Stimulated activated CD4-positive, alpha-beta T cell treated with anti-CD3 and anti-CD28 coated beads, Interleukin-1b, Interleukin-23, amount 100 ng/mL, for 1 hour (primary cell): ENCODE measurements at regions not wholly inside any gene's neighbourhood (a gene's known extent, or its start where the extent isn't known, plus 50 kb on each side); places are given as distances from the start of the nearest gene placed in this dataset.

Experiments used
- DNase-seq, 2 donors: peaks; one replicate each; pipeline ENCODE4 v3.0.0-alpha.2; 2020; ENCODE audit warnings: low read depth in 2 of 2

DNA sequence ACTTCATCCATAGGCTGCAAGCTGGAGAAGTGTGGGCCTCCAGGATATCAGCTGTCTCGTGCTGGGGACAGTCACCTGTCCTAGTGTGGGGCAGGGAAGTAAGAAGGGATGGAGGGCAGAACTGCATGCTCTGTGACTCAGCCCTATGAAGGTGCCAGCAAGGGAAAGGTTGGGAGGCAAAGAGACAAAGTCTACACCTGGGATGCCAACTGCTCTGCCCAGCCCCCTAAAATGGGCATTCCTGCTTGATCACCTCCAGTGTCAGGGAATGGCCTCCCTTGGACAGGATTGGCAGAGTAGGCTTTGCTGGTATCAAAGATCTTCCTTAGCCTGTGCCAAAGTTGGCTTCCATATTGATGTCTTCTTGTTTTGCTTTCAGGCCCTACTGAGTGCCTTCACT is 335.0 kb downstream of the BCL11B start:
- no peak for DNase-seq

GRCh38 chr14:98937712-98938505 is 334.1 kb downstream of the BCL11B start:
- no peak for DNase-seq

DNA sequence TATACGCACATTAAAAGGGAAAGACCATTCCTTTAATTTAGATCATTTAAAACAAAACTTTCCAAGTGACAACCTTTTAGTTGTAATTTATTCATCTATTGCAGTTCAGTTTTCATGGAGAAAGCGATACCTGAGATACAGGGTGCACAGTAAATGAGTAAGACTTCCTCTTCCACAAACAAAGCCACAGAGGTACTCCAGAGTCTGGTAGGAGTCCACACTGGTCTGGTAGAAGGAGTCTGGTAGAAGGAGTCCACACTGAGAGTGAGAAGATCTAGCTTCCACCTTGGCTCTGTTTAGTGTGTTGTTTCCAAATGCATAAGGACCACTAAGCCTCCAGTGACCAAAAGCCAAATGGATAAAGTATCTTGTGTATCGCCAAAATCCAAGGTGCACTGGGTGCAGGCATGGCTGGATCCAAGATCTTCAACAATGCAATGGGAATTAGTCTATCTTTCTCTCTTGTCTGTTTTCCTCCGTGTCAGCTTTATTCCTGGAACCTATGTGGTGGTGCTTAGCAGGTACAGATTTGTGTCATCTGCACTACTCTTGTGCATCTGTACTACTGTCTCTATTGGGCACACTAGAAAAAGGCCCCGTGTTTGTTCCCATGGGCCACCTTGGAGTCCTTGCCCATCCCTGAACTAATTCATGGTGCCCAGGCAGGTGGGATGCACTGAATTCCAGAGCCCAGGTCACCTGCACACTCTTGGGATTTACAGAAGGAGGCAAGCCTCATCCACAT is 331.1 kb downstream of the BCL11B start:
- no peak for DNase-seq

GRCh38 chr14:98941481-98941880 is 330.5 kb downstream of the BCL11B start:
- no peak for DNase-seq

GRCh38 chr14:98943907-98944306 is 328.1 kb downstream of the BCL11B start:
- no peak for DNase-seq

DNA sequence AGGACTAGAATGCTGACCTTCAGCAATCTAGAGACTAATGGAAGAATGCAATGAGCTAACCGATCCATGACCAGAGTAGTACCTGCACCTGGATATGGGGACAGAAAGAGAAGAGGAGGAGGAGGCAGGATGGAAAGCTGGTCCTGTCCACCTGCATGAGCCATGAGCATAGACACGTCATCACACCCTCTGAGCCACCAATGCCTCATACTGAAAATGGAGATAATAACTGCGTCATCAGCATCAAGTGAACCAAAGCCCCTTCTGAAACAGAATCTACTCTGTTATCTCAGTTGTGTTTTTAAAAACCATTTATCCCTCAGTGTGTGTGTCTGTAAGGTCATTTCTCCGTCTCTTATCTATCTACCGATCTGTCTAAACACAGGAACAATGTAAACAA is 327.0 kb downstream of the BCL11B start:
- no peak for DNase-seq

- DNase-seq, result no peak
These were observed 326.1 kb downstream of the BCL11B start for GRCh38 chr14:98945611-98946570.

DNA sequence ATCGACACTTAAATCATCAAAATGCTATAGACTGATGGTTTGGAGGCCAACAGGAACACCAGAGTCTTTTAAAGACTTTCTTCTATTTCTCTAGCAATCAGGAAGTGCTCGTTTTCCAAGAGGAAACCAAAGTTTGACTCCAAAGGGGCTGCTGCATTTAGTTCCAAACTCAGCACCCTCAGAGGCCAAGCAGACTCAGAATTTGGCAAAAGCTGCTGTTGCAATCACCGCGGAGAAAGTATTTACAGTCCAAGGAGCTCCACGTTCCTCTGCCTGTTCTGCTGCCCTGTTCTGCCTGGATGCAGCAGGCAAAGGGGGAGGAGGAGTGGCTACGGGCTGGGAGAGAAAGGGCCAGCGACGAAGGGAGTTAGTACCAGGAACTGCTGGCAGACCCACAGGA is 325.1 kb downstream of the BCL11B start:
- no peak for DNase-seq

- DNase-seq, result no peak
These were observed 323.9 kb downstream of the BCL11B start for GRCh38 chr14:98947911-98948595.

GRCh38 chr14:98949051-98949450 is 322.9 kb downstream of the BCL11B start:
- DNase-seq, result no peak

- no peak for DNase-seq
These were observed 322.4 kb downstream of the BCL11B start for GRCh38 chr14:98949481-98950135.

GRCh38 chr14:98950353-98950895 is 321.6 kb downstream of the BCL11B start:
- DNase-seq, result no peak

- no peak for DNase-seq
These were observed 321.0 kb downstream of the BCL11B start for GRCh38 chr14:98951031-98951430.

- no peak for DNase-seq
These were observed 320.4 kb downstream of the BCL11B start for GRCh38 chr14:98951521-98952152.

- no peak for DNase-seq
These were observed 319.2 kb downstream of the BCL11B start for GRCh38 chr14:98952593-98953350.

DNA sequence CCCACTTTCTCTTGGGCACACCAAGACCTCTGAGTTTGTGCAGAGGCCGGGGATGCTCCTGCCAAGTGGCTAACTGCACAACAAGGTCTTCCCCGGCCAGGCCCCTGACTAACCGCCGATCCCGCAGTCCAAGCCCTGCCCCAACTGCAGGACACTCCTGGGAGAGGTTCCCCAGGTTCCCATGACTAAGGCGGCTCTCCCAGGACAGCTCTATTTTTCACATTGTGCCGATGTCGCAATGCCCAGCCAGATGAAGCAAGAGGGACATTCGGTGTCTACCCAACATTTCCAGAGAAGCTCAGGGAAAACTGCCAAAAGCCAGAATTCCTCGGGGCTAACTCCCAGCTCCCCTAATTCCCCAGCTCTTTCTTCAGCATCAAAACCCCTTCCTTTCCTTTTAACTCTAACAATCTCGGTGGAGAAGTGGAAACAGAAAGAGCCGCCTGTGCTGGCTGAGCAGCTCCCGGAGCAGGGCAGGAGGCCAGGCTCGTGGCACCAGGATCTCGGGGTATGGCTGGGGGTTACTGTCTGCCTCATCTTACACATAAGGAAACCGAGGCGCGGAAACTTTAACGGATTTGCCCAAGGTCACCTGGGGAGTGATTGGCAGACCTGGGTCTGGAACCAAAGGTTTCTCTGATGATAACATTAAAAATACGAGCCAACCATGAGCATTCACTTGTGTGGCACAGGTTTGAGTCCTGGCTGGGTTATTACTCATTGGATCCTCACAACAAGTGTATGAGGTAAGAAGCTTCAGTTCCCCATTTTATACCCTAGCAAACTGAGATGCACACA is 318.2 kb downstream of the BCL11B start:
- DNase-seq, result no peak

DNA sequence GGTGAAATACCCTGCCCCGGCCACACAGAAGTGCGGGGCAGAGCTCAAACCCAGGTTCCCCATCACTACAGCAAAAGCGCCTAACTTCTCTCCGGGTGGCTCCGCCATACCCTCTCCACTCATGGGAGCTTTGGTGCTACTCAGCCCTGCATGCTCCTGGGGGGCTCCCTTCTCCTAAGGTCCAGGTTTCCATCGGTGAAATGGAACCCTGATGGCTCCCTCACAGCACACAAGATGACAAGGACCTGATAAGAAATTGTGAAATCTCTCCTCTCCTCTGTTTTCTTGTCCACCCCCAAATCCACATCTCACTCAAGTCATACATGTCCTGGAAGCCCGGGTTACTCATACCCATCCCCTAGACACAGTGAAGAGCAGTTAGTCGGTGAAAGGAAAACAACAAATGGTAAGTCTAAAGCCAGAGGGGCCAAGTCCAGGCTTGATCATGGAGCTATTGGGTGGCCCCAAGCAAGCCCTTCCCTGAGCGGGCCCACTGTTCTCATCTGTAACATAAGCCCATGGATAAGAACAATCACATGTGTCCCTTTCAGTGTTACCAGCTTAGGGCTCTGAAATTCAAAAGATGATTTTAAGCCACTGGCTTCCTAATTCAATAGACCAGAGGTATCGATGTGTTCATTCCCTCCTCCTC is 317.5 kb downstream of the BCL11B start:
- no peak for DNase-seq
